GM12874 (cell line): ENCODE measurements at regions not wholly inside any gene's neighbourhood (a gene's known extent, or its start where the extent isn't known, plus 50 kb on each side); places are given as distances from the start of the nearest gene placed in this dataset.

Source experiments
- CTCF ChIP-seq: IDR thresholded peaks from 2 replicates; pipeline ENCODE4 v1.5.1; 2011; ENCODE audit warnings: low read depth, mild to moderate bottlenecking, control low read depth, low read length, moderate library complexity; ENCODE audit not compliant: insufficient read depth

DNA sequence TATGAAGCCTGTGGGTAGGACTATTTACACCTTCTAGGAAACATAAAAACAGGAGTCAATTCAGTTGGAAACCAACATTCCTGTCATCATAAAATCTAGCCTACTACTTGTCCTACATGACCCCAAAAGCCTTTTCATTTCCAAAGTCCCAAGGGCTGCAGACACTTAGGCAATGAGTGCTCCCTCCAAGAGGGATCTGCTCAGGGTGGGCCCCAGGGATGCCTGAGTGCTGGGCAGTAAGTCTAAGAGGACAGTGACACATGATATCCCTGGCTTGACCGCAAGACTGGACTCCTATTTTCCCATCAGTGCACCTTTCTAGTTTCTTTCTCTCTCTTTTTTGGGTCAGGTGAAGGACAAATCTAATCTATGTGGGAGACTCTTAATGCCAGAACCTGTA, 1101.3 kb downstream of the GRIK2 start:
- TF ChIP-seq CTCF, result no peak

DNA sequence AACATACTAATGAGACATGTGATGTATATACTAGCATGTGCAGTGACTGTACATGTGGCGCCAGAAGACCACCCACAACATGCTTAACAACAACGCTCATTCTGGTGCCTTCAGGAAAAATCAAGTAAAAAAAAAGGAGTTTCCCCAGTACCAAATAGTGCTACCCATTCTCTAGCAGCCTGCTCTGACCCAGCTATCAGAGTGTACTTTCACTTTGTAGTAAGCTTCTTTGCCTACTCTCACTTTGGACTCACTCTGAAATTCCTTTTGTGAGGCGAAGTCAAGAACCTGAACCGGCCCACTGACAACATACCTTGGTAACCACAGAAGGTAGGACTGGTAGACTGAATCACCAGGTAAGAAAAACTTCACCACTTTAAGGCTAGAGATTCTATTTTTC, 1100.0 kb downstream of the GRIK2 start:
- no peak for TF ChIP-seq CTCF

GRCh38 chr6:102488729-102489128, 1095.2 kb downstream of the GRIK2 start:
- TF ChIP-seq CTCF, result no peak

DNA sequence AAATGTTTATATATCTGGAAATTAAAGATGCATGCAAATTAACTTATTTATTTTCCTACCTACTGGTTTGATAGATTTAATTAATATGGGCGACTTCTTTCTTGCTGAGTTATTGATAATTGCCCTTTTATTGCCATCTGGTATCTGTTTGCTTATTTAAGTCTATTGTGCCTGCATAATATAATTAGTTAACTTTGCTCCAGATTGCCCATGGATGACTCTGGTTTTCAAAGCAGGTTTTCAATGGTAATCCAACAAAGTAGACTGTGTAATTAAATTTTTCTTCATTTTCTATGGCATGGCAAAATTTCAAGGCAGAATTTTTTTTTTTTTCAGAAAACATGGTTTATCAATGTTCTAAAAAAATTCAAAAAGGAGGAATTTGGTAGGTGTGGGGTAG, 1092.0 kb downstream of the GRIK2 start:
- no peak for TF ChIP-seq CTCF

- TF ChIP-seq CTCF, result no peak
Measured at GRCh38 chr6:102474041-102474807, 1080.7 kb downstream of the GRIK2 start.

DNA sequence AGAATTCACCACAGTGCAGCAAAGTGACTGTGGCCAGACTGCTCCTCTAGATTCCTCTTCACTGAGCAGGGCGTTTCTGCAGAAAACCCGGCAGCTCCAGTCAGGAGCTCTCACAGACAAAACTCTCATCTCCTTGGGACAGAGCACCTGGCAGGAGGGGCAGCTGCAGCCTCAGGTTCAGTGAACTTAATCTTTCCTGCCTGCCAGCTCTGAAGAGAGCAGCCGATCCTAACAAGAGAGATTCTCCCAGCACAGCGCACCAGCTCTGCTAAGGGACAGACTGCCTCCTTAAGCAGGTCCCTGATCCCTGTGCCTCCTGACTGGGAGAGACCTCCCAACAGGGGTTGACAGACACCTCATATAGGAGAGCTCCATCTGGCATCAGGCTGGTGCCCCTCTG, 1065.5 kb downstream of the GRIK2 start:
- TF ChIP-seq CTCF, result no peak

GRCh38 chr6:102438171-102438570, 1044.7 kb downstream of the GRIK2 start:
- TF ChIP-seq CTCF, result no peak
